Uterus (tissue), 3 donors: ENCODE measurements at regions not wholly inside any gene's neighbourhood (a gene's known extent, or its start where the extent isn't known, plus 50 kb on each side); places are given as distances from the start of the nearest gene placed in this dataset.

Experiments
- DNase-seq, 2 donors: peaks; one replicate each; pipeline ENCODE4 v3.0.0-alpha.2; 2019 to 2020
- H3K27ac ChIP-seq, 2 donors: fragments of 200-600 bp; sonication (generic); 1 replicate in 1 of 2; 2 replicates in 1 of 2; pipeline ENCODE4 v1.5.1; 2016 to 2018
- H3K27me3 ChIP-seq, 2 donors: fragments of 200-600 bp; sonication (generic); one replicate each; pipeline ENCODE4 v1.5.1; 2018 to 2019; ENCODE audit warnings: control low read depth in 1 of 2
- H3K36me3 ChIP-seq, 2 donors: fragments of 200-600 bp; sonication (generic); one replicate each; pipeline ENCODE4 v1.5.1; 2019; ENCODE audit warnings: control low read depth in 1 of 2
- H3K4me1 ChIP-seq, 2 donors: fragments of 200-600 bp; sonication (generic); one replicate each; pipeline ENCODE4 v1.5.1; 2018 to 2019; ENCODE audit warnings: control low read depth in 1 of 2
- H3K4me3 ChIP-seq, 2 donors: fragments of 200-600 bp; sonication (generic); 1 replicate in 1 of 2; 2 replicates in 1 of 2; pipeline ENCODE4 v1.5.1; 2018 to 2019; ENCODE audit warnings: mild to moderate bottlenecking in 1 of 2
- H3K9me3 ChIP-seq, 2 donors: fragments of 200-600 bp; sonication (generic); one replicate each; pipeline ENCODE4 v1.5.1; 2019; ENCODE audit warnings: control low read depth in 1 of 2
- CTCF ChIP-seq, 4 experiments: fragments of 200-600 bp in 2 of 4; fragments of 450-650 bp in 2 of 4; sonication (generic) in 2 of 4; IDR thresholded peaks; one replicate each; pipeline ENCODE4 v1.5.1; 2016 to 2019; ENCODE audit warnings: antibody characterized with exemption in 4 of 4, mild to moderate bottlenecking in 2 of 4, moderate library complexity in 1 of 4
- POLR2A ChIP-seq, 2 donors: fragments of 450-650 bp; IDR thresholded peaks; one replicate each; pipeline ENCODE4 v1.6.1; 2016; ENCODE audit warnings: antibody characterized with exemption in 2 of 2, mild to moderate bottlenecking in 1 of 2, moderate library complexity in 1 of 2
- intact Hi-C: fragments of 100-400 bp; cut with DNase I; formaldehyde crosslinking; loops from one replicate; pipeline ENCODE4 v1.15.1; 2023; ENCODE audit warnings: low total_unique reads
- donor health status: DM: yes; HTN: yes; CAD: no.

DNA sequence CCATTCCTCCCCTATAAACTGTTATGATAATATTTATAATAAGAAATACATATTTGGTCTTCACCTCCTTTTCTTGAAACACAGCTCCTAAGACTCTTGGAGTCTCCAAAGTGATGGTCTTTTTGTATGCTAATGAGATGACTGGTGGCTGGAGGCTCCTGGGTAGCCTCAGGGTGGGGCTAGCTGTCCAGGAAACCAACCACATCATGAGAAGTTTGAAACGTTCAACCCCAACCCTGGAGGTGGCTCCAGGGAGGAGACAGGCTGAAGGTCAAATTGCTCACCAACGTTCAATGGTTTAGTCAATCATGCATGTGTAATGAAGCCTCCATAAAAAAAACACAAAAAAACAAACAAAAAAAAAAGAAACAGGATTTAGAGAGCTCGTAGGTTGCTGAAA lies 298.7 kb upstream of the MGAT5 start:
- no peak for DNase-seq
- Histone ChIP-seq H3K9me3 (no peaks in the 10 kb centered on the region), H3K27me3 (no peaks in the 10 kb centered on the region), H3K4me1 (no peaks in the 10 kb centered on the region), H3K27ac (no peak overlapping the region), H3K4me3 (no peak overlapping the region), H3K36me3 (no peaks in the 10 kb centered on the region)
- intact Hi-C loops: no loop called here
- TF ChIP-seq POLR2A (IDR thresholded peaks at IDR 0.05) (no peak), CTCF (IDR thresholded peaks at IDR 0.05) (no peak)

- intact Hi-C loops: no loop called here
These were observed 297.4 kb upstream of the MGAT5 start for GRCh38 chr2:133956434-133956935.

GRCh38 chr2:133957724-133958480 lies 296.0 kb upstream of the MGAT5 start:
- Histone ChIP-seq H3K27me3 (no peaks in the 10 kb centered on the region), H3K4me3 (no peak overlapping the region), H3K27ac (no peak overlapping the region), H3K9me3 (no peaks in the 10 kb centered on the region), H3K4me1 (no peaks in the 10 kb centered on the region), H3K36me3 (no peaks in the 10 kb centered on the region)
- intact Hi-C loops: no loop called here
- no peak for DNase-seq
- TF ChIP-seq POLR2A (IDR thresholded peaks at IDR 0.05): no peak
- no peak for TF ChIP-seq CTCF (IDR thresholded peaks at IDR 0.05)

More at GRCh38 chr2:133956434-133956935, 297.4 kb upstream of the MGAT5 start:
- no peak overlapping the region for H3K4me3 ChIP-seq
- H3K4me1 ChIP-seq: no peaks in the 10 kb centered on the region
- H3K36me3 ChIP-seq: no peaks in the 10 kb centered on the region
- no peak for DNase-seq
- no peak for TF ChIP-seq POLR2A (IDR thresholded peaks at IDR 0.05)
- TF ChIP-seq CTCF (IDR thresholded peaks at IDR 0.05): no peak
- no peaks in the 10 kb centered on the region for H3K9me3 ChIP-seq
- H3K27ac ChIP-seq: no peak overlapping the region
- no peaks in the 10 kb centered on the region for H3K27me3 ChIP-seq

DNA sequence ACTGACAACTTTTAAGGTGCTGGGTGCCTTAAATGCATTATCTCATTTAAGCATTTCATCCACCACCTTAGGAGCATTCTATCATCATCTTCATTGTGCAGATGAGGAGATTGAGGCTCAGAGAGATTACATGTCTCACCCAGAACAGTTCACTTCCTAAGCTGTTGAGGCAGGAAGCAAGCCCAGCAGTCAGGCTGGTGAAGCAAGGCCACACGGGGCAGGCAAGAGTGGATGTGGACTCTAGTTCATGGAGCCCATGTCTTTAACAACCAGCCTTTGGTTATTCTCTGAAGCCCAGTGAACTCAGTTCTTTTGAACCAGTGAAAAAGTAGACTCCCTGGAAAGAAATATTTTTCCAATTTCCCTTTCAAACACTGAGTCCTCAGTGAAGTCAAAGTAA lies 294.8 kb upstream of the MGAT5 start:
- intact Hi-C loops: no loop called here
- Histone ChIP-seq H3K27me3 (no peaks in the 10 kb centered on the region), H3K27ac (no peak overlapping the region), H3K4me3 (no peak overlapping the region), H3K9me3 (no peaks in the 10 kb centered on the region), H3K36me3 (no peaks in the 10 kb centered on the region), H3K4me1 (no peaks in the 10 kb centered on the region)
- no peak for DNase-seq
- TF ChIP-seq CTCF (IDR thresholded peaks at IDR 0.05) (no peak), POLR2A (IDR thresholded peaks at IDR 0.05) (no peak)

DNA sequence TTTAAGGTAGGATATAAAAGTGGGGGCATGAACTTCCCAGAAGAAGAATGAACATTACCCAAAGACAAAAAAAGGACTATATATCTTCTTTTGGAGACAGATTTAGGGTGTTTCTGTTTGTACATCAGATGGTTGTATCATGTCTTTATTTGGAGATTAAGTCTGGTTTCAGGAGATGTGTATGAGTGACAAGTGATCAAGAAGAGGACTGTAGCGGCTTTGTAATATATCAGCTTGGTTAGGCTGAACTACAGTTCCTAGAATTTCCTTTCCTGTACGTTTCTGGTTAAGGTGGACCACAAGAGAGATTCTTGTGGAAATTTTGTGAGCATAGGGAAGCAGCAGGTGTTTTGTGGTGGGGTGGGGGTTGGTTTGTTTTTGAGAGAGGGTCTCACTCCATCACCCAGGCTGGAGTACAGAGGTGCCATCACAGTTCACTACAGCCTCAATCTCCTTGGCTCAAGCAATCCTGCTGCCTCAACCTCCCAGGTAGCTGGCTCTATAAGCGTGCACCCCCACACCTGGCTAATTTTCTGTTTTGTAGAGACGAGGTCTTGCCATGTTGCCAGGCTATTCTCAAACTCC lies 287.1 kb upstream of the MGAT5 start:
- TF ChIP-seq CTCF (IDR thresholded peaks at IDR 0.05) (no peak), POLR2A (IDR thresholded peaks at IDR 0.05) (no peak)
- no peak overlapping the region for H3K4me3 ChIP-seq
- no peaks in the 10 kb centered on the region for H3K36me3 ChIP-seq
- H3K4me1 ChIP-seq: no peaks in the 10 kb centered on the region
- intact Hi-C loops: no loop called here
- no peak for DNase-seq
- no peaks in the 10 kb centered on the region for H3K27me3 ChIP-seq
- no peaks in the 10 kb centered on the region for H3K9me3 ChIP-seq
- no peak overlapping the region for H3K27ac ChIP-seq
